ENCODE measurements at regions not wholly inside any gene's neighbourhood (a gene's known extent, or its start where the extent isn't known, plus 50 kb on each side); places are given as distances from the start of the nearest gene placed in this dataset.

DNA sequence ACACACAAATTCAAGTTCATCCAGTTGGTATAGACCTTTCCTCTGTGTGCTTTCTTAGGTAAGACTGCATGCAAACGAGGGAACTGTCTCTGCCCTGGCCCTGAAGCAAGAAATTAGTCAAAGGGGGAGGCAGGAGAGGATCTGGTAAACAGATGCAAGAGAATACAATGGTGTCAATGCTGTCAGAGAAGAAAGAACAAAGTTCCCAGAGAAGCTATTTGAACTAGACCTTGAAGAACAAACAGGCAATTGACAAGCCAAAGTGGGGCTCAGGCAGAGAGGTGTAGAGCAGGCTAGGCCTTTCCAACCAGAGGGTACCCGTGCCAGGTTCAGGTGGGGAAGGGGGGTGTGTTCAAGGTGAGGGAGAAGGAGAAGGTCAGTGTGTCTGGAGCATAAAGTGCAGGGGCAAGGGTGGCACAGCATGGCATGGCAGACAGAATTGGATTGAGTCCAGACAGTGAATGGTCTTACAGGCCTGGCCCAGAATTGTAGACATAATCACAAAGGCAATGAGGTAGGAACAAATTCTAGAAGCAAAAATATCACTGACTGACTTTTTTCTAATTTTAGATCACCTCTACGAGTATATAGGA, 95.0 kb upstream of the STARD13 start:
- TF ChIP-seq, protein P1, sequence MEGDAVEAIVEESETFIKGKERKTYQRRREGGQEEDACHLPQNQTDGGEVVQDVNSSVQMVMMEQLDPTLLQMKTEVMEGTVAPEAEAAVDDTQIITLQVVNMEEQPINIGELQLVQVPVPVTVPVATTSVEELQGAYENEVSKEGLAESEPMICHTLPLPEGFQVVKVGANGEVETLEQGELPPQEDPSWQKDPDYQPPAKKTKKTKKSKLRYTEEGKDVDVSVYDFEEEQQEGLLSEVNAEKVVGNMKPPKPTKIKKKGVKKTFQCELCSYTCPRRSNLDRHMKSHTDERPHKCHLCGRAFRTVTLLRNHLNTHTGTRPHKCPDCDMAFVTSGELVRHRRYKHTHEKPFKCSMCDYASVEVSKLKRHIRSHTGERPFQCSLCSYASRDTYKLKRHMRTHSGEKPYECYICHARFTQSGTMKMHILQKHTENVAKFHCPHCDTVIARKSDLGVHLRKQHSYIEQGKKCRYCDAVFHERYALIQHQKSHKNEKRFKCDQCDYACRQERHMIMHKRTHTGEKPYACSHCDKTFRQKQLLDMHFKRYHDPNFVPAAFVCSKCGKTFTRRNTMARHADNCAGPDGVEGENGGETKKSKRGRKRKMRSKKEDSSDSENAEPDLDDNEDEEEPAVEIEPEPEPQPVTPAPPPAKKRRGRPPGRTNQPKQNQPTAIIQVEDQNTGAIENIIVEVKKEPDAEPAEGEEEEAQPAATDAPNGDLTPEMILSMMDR (IDR thresholded peaks at IDR 0.05; ENCODE audit: low read depth, low read length): no peak
- no peak for DNase-seq (ENCODE audit: extremely low read depth, low read depth)

DNA sequence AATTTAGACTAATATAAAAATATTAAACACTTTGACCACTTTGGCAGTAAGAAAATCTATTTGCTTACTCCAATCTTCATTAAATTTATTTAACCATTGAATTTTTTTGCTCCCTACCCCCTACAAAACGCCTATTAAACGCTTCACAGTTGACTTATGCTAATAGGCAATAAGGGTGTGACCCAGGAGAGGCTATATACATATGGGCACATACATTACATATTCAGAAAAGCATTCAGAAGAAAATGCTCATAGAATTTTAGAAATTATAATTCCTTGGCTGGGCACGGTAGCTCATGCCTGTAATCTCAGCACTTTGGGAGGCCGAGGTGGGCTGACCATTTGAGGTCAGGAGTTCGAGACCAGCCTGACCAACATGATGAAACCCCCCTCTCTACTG, 95.6 kb upstream of the STARD13 start:
- no peak for DNase-seq (ENCODE audit: extremely low read depth, low read depth)
- TF ChIP-seq, protein P1 (IDR thresholded peaks at IDR 0.05; ENCODE audit: low read depth, low read length): no peak

DNA sequence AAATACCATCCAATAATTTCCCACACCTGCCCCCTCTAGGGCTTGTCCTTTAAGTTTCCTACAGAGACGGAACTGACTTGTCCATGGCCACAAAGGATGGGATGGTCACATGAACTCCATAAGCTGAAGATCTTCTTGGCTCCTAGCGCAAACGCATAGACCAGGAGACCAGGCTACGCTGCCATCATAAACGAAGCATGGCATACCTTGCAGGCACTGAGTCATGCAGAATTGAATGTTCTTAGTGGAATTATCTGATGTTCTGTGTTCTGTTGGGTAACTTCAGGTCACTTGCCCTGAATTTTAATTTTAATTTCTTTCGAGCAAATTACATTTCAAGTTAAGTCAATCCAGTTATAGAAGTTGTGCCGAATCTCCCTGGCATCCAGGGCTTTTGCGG, 96.4 kb upstream of the STARD13 start:
- DNase-seq (ENCODE audit: extremely low read depth, low read depth): no peak
- TF ChIP-seq, protein P1 (IDR thresholded peaks at IDR 0.05; ENCODE audit: low read depth, low read length): no peak

DNA sequence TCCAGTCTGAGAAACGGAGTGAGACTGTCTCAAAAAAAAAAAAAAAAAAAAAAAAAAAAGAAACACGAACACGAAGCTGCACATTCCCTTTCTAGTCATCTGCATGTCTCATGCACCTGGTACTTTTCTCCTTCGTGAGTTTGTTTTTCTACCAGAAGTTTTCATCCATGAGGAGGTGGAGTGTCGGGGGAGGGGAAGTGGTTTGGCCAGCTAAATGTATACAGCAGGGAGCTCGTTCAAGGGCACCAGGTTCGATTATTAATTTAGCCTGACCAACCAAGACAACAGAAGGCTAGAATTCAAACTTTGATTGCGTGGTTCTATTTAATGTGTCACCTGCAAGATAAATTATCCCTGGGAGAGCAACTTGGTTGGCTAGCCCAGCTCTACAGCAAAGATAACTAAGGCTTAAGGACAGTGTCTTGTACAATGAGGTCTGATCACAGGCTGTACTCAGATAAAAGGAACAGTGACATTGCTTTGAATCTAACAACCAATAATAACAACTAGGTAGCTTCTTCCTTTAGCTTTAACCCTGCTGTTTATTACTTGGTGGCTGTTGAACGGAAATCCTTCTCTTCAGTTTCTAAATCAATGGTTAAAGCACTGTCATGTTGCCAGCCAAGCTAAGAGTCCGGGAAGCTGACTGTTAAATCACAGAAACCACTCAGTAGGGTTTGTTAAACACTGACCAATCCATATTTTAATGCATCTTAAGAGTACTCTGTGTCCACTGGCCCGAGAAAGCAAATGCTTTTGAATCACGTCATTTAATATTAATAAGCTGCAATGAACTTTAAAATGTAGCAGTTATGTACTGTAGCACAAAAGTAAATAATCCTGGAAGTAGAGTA, 98.4 kb upstream of the STARD13 start:
- no peak for DNase-seq (ENCODE audit: extremely low read depth, low read depth)
- TF ChIP-seq, protein P1 (IDR thresholded peaks at IDR 0.05; ENCODE audit: low read depth, low read length): no peak

DNA sequence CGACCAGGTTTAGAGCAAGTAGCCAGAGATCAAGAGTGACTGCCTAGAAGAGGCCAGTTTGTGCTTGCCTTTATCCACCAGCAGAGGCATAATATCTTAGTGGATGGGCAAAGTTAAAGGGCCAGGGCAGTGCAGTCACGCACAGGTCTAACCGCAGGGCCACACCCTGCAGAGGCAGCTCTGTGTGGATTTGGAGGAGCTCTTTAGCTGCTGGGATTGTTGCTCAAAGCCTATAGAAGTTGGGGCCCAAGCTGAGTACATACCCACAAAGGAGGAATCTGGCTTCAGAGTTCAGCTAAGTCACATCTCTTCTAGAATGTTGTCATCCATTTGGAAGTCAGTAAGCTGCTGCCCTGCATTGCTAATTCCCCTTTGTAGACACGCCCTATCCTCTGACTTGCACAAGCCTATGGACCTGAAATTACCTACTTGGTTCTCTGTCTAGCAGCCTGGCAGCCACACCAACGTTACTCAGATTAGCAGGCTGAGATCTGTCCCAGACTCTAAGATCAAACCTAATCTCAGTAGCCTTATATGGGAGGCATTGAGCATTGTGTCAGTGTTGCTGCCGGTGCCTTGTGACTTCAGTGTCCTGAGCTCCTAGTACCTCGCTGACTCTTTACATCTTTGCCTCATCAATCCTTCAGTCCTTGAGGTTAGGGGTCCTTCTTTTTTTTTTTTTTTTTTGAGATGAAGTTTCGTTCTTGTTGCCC, 102.9 kb upstream of the STARD13 start:
- DNase-seq (ENCODE audit: extremely low read depth, low read depth): no peak
- TF ChIP-seq, protein P1 (IDR thresholded peaks at IDR 0.05; ENCODE audit: low read depth, low read length): no peak

DNA sequence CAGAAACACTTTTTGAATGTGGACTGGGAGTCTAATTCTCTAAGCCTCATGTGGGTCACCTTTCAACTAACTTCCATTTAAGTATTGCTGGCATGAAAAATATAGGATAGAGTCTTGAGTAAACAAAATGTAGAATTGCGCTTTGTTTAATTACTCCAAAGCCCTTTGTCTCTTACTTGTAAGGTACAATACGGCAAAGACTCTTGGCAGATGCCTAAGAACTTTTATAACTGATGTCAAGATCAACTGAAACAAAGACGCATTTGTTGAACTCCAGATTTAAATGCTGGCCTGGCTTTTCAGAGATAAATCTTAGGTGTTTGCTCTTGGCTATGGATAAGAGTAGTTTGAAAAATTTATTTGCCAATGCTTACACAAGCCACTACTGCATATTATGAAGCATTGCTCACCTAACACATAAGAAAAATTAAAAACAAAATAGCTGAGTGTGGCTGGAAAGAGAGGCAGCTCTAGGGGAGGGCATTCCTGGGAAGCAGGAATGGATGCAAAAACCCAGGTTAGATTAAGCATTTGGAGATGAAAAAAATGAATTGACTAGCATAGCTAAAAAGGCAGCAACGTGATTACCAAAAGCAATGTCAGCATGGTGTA, 107.3 kb upstream of the STARD13 start:
- no peak for DNase-seq (ENCODE audit: extremely low read depth, low read depth)
- TF ChIP-seq, protein P1 (IDR thresholded peaks at IDR 0.05; ENCODE audit: low read depth, low read length): no peak
